Common myeloid progenitor, CD34-positive (primary cell): ENCODE measurements at regions not wholly inside any gene's neighbourhood (a gene's known extent, or its start where the extent isn't known, plus 50 kb on each side); places are given as distances from the start of the nearest gene placed in this dataset.

Source experiments
- CTCF ChIA-PET: fragments of 350-600 bp; sonication (Branson Sonifier 250); formaldehyde crosslinking; loops from one replicate; lab custom pipeline; 2021; ENCODE audit warnings: antibody characterized with exemption; lab: Charles Lee
- POLR2A ChIA-PET: fragments of 350-600 bp; sonication (Branson Sonifier 250); formaldehyde crosslinking; loops from one replicate; lab custom pipeline; 2021; ENCODE audit warnings: antibody characterized with exemption; lab: Charles Lee
- DNase-seq, 3 donors: peaks; one replicate each; pipeline versions ENCODE4 v3.0.0 to v3.0.0-alpha.2; 2013
- H3K27ac ChIP-seq, 2 experiments: 1 replicate in 1 of 2; 2 replicates in 1 of 2; pipeline ENCODE4 v1.7.0; 2013; ENCODE audit warnings: inconsistent platforms in 2 of 2, low read length in 2 of 2, mild to moderate bottlenecking in 2 of 2, low read depth in 1 of 2, moderate library complexity in 1 of 2; ENCODE audit not compliant: severe bottlenecking in 2 of 2, insufficient read depth in 1 of 2, poor library complexity in 1 of 2
- H3K27me3 ChIP-seq, 5 experiments: replicated peaks in 2 of 5; 1 replicate in 3 of 5; 2 replicates in 2 of 5; pipeline versions ENCODE4 v1.6.1 to v1.7.0; 2013; ENCODE audit warnings: low read length in 4 of 5, mild to moderate bottlenecking in 2 of 5, moderate library complexity in 2 of 5, inconsistent platforms in 1 of 5; ENCODE audit not compliant: insufficient read depth in 5 of 5, control insufficient read depth in 4 of 5
- H3K36me3 ChIP-seq, 4 experiments: 1 replicate in 2 of 4; 2 replicates in 2 of 4; pipeline versions ENCODE4 v1.6.1 to v1.7.0; 2013; ENCODE audit warnings: low read length in 3 of 4, control low read depth in 1 of 4, mild to moderate bottlenecking in 1 of 4; ENCODE audit not compliant: control insufficient read depth in 4 of 4, insufficient read depth in 4 of 4
- H3K4me1 ChIP-seq, 4 experiments: 1 replicate in 3 of 4; 2 replicates in 1 of 4; pipeline versions ENCODE4 v1.6.1 to v1.7.1; 2013; ENCODE audit warnings: low read length in 3 of 4, mild to moderate bottlenecking in 3 of 4, control low read depth in 1 of 4, inconsistent platforms in 1 of 4, moderate library complexity in 1 of 4; ENCODE audit not compliant: control insufficient read depth in 4 of 4, insufficient read depth in 4 of 4; ENCODE audit errors: control extremely low read depth in 1 of 4
- H3K4me3 ChIP-seq, 7 experiments: 1 replicate in 4 of 7; 2 replicates in 3 of 7; pipeline versions ENCODE4 v1.5.1 to v1.7.0; 2013; ENCODE audit warnings: mild to moderate bottlenecking in 7 of 7, low read length in 6 of 7, moderate library complexity in 6 of 7, inconsistent platforms in 2 of 7, low read depth in 2 of 7, control low read depth in 1 of 7; ENCODE audit not compliant: insufficient read depth in 4 of 7, control insufficient read depth in 1 of 7; ENCODE audit errors: extremely low read depth in 1 of 7
- H3K9me3 ChIP-seq, 5 experiments: 1 replicate in 4 of 5; 2 replicates in 1 of 5; pipeline versions ENCODE4 v1.6.1 to v1.7.1; 2013; ENCODE audit warnings: low read length in 4 of 5, mild to moderate bottlenecking in 2 of 5, inconsistent platforms in 1 of 5, low read depth in 1 of 5, moderate library complexity in 1 of 5; ENCODE audit not compliant: control insufficient read depth in 4 of 5, insufficient read depth in 2 of 5; ENCODE audit errors: control extremely low read depth in 1 of 5
- WGBS: methylation state at CpG from one replicate; pipeline ENCODE4 v1.1.5; 2013; ENCODE audit not compliant: insufficient coverage; 5-methylcytosine and 5-hydroxymethylcytosine counted together

DNA sequence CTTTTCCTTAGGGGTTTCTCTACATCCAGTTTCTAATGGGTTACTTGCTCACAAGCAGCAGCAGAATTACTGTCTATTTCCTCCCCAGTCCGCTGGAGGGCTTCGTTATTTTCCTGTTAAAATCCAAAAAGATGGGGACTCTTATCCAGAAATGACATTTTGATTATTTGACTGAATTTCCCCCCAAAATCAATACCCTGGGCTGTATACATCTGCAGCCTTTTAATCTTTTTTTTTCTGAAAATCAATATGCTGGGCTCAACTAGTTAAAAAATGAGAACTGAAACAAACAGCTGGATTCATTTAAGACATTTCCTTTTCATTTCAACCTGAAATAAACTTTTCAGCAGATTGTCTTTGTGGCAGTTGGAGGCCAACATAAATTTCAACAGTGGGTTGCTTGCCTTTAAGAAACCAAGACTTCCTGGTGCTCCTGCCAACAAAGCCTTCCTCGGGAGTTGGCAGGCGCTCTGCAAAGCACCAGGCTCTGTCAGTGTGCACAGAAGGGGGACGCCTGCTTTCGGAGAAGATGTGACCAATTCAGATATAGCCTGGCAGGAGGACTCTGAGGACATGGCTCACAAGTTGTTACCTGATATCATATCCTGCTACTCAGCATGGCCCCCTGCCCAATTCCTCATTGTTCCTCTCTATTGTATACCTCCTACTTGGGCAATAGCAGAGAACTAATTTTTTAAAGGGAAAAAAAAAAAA is 204.7 kb upstream of the ARG1 start:
- ChIA-PET CTCF (interaction anchor here (0.6 to 1.5 kb wide), 2 partner anchors 163 to 185 kb away, joined by 3 read pairs; no protein-coding TSS in a partner anchor), POLR2A (interaction anchor here (0.6 kb wide), 1 partner anchor 33 kb away, joined by 3 read pairs; no protein-coding TSS in a partner anchor)
- Histone ChIP-seq H3K4me3 (peak overlapping the region in 4 of 7 experiments; percentile 7 to 63 (median 48)), H3K9me3 (peaks cover 0 to 6% (median 2%) of the 10 kb centered on the region in 5 experiments), H3K4me1 (peaks cover 7 to 31% (median 14%) of the 10 kb centered on the region in 4 experiments), H3K36me3 (no peaks in the 10 kb centered on the region), H3K27ac (peak overlapping the region; percentile 28 to 69), H3K27me3 (no peaks in the 10 kb centered on the region)
- WGBS: 0% methylated on average over 4 of the region's 6 CpGs
- DNase-seq: peak; percentile 33 to 75 (median 61)

DNA sequence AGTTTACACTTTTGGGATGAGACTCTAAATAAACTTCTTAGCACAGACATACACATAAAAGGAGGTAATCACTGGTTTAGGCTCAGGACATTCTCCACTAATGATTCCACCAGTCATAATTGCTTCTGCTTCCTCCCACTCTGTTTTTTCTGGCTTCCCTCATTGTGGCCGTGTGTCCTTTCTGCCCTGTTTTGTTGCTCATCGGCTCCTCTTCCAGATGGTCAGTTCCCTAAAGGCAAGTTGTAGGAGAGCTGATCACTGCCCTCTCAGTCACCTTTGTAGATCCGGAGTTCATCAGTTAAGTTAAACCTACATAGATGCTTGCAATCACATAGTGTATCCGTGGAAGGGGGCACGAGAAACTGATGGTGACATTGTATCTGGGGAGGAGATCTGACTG is 200.5 kb upstream of the ARG1 start:
- WGBS: 100% methylated on average over 5 of the region's 5 CpGs
- DNase-seq: no peak
- no peak overlapping the region for H3K4me3 ChIP-seq
- H3K27me3 ChIP-seq: no peaks in the 10 kb centered on the region
- H3K36me3 ChIP-seq: no peaks in the 10 kb centered on the region
- peaks cover 0 to 6% (median 2%) of the 10 kb centered on the region in 5 experiments for H3K9me3 ChIP-seq
- CTCF ChIA-PET: no interaction called here
- POLR2A ChIA-PET: no interaction called here
- H3K27ac ChIP-seq: no peak overlapping the region
- peaks cover 4 to 18% (median 8%) of the 10 kb centered on the region in 4 experiments for H3K4me1 ChIP-seq

- DNase-seq: no peak
- CTCF ChIA-PET: no interaction called here
- no peaks in the 10 kb centered on the region for H3K27me3 ChIP-seq
- POLR2A ChIA-PET: no interaction called here
- no peak overlapping the region for H3K27ac ChIP-seq
- H3K9me3 ChIP-seq: no peaks in the 10 kb centered on the region
- WGBS: 97% methylated on average over 7 of the region's 7 CpGs
- H3K4me3 ChIP-seq: no peak overlapping the region
- H3K4me1 ChIP-seq: peaks cover 0 to 9% (median 2%) of the 10 kb centered on the region in 4 experiments
- no peaks in the 10 kb centered on the region for H3K36me3 ChIP-seq
Measured at GRCh38 chr6:131377112-131377705, 195.8 kb upstream of the ARG1 start.

GRCh38 chr6:131378874-131379273 is 194.2 kb upstream of the ARG1 start:
- ChIA-PET POLR2A (no interaction called here), CTCF (interaction anchor here (0.8 to 1.4 kb wide), 2 partner anchors 10 to 21 kb away, joined by 3 read pairs; no protein-coding TSS in a partner anchor)
- Histone ChIP-seq H3K27me3 (no peaks in the 10 kb centered on the region), H3K4me1 (peaks cover 0 to 9% (median 2%) of the 10 kb centered on the region in 4 experiments), H3K4me3 (no peak overlapping the region), H3K9me3 (no peaks in the 10 kb centered on the region), H3K36me3 (no peaks in the 10 kb centered on the region), H3K27ac (no peak overlapping the region)
- no peak for DNase-seq
- 100% methylated on average over 1 of the region's 1 CpG for WGBS

GRCh38 chr6:131379948-131380347 is 193.1 kb upstream of the ARG1 start:
- Histone ChIP-seq H3K4me3 (no peak overlapping the region), H3K9me3 (no peaks in the 10 kb centered on the region), H3K27ac (no peak overlapping the region), H3K4me1 (peaks cover 0 to 9% (median 2%) of the 10 kb centered on the region in 4 experiments), H3K27me3 (no peaks in the 10 kb centered on the region), H3K36me3 (no peaks in the 10 kb centered on the region)
- DNase-seq: no peak
- POLR2A ChIA-PET: no interaction called here
- 95% methylated on average over 3 of the region's 3 CpGs for WGBS
- CTCF ChIA-PET: interaction anchor here (0.8 to 1.4 kb wide), 2 partner anchors 8 to 20 kb away, joined by 3 read pairs; no protein-coding TSS in a partner anchor

GRCh38 chr6:131381052-131381708 is 191.8 kb upstream of the ARG1 start:
- no peak overlapping the region for H3K4me3 ChIP-seq
- H3K27ac ChIP-seq: no peak overlapping the region
- no peaks in the 10 kb centered on the region for H3K9me3 ChIP-seq
- peaks cover 0 to 9% (median 2%) of the 10 kb centered on the region in 4 experiments for H3K4me1 ChIP-seq
- DNase-seq: peak in 2 of 3 donors; percentile 47 to 65
- no peaks in the 10 kb centered on the region for H3K27me3 ChIP-seq
- POLR2A ChIA-PET: no interaction called here
- CTCF ChIA-PET: interaction anchor here (1.0 kb wide), 1 partner anchor 177 kb away, joined by 3 read pairs; no protein-coding TSS in a partner anchor
- 42% methylated on average over 3 of the region's 9 CpGs for WGBS
- no peaks in the 10 kb centered on the region for H3K36me3 ChIP-seq
